SW 1271 (cell line): ENCODE measurements at regions not wholly inside any gene's neighbourhood (a gene's known extent, or its start where the extent isn't known, plus 50 kb on each side); places are given as distances from the start of the nearest gene placed in this dataset.
A peak's percentile ranks its signal among the peaks of the same experiment; 100 is the strongest.
"Not testable (repeated sequence)": the region's sequence is repeated elsewhere in the genome, so short reads cannot be mapped to it uniquely, and the experiment has no call there.

Experiments
- DNase-seq, 2 experiments: peaks; one replicate each; lab custom pipeline; 2025; lab: John Stamatoyannopoulos, UW

DNA sequence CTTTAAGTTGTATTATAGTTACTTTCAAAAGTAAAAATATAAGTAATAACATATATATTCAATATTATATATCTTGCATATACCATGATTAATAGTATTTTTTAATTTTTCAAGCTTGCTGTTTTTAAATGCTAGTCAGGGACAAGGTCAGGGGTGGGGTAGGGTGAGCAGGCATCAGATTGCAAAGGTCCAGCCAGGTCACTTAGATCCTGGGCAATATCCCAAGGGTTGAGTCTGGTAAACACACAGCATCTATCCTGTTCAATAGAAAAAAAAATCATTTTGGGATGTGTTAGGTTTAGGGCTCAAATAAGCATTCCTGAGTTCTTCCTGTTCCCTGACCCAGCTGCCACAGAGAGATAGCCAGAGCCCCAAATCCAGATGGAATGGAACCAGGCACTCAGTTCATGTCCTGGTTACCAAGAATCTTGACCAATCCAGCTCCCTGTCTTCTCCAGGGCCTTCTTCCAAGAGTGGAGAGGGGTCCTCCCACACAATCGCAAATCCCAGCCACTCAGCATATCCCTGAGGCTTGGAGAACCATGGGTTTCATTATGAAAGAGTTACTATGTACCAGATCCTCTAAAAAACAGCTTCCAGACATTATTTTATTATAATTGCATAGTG, 134.9 kb upstream of the TOP1 start:
- no peak for DNase-seq

DNA sequence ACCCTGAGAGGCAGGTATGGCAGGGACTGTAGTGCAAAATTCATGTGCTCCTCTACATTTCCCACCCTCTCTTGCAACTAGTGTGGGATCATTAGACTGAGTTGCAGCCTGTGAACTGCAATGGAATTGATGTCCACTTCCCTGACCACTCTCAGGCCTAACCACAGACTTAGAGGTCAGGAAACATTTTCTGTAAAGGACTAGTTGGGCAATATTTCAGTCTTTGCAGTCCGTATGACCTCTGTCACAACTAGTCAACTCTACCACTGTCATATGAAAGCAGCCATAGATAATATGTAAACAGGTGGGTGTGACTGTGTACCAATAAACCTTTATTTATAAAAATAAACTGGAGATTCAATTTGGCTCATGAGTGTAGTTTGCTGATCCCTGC, 134.4 kb upstream of the TOP1 start:
- DNase-seq, result no peak

- DNase-seq, result no peak
Measured at GRCh38 chr20:40895182-40895581, 133.4 kb upstream of the TOP1 start.

GRCh38 chr20:40896814-40897700, 131.6 kb upstream of the TOP1 start:
- DNase-seq, result no peak

- DNase-seq, result no peak
Measured at GRCh38 chr20:40899344-40899743, 129.3 kb upstream of the TOP1 start.

- DNase-seq, result no peak
Measured at GRCh38 chr20:40900666-40901215, 127.9 kb upstream of the TOP1 start.

DNA sequence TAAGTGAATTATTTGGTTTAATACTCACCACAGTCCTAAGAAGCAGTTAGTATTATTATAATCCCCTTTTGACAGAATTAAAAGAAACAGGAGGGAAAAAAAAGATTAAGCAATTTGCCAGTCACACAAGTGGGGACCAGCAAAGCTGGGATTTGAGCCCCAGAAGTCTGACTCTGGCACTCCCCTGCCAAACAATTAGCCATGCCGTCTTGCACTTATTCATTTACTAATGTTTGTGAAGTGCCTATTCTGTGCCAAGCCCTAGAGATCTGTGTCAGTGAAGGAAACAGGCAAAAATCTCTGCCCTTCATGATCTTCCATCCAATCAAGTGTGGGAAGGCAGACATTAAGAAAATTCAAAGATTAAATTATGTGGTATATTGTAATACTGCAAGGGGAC, 126.0 kb upstream of the TOP1 start:
- no peak for DNase-seq

- no peak for DNase-seq
Measured at GRCh38 chr20:40908309-40908708, 120.3 kb upstream of the TOP1 start.

GRCh38 chr20:40909489-40909888, 119.1 kb upstream of the TOP1 start:
- DNase-seq, result not testable (repeated sequence)

- DNase-seq, result not testable (repeated sequence)
Measured at GRCh38 chr20:40910436-40910835, 118.2 kb upstream of the TOP1 start.

DNA sequence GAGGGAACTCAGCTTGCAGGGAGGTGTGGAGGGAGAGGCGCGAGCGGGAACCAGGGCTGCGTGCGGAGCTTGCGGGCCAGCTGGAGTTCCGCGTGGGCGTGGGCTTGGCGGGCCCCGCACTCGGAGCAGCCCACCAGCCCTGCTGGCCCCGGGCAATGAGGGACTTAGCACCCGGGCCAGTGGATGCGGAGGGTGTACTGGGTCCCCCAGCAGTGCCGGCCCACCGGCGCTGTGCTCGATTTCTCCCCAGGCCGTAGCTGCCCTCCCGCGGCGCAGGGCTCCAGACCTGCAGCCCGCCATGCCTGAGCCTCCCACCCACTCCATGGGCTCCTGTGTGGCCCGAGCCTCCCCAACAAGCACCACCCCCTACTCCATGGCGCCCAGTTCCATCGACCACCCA, 117.5 kb upstream of the TOP1 start:
- DNase-seq, result not testable (repeated sequence)

- DNase-seq, result no peak
Measured at GRCh38 chr20:40913224-40914185, 115.1 kb upstream of the TOP1 start.

DNA sequence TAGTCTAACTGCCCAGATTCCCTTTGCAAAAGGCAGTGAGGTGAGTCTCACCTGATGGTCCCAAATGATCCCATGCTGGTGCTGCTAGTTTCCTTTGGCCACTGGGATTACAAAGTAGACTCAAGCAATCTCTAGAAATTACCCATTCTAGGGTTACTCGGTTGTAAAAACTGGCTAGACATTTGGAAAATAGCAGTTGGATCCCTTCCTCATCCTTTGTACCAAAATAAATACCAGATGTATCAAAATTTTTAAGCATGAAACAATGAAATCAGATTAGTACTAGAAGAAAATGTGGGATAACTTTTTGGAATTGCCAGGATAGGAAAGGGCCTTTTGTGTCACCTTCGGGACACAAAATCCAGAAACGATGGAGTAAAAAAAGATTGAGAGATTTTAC, 112.9 kb upstream of the TOP1 start:
- no peak for DNase-seq

GRCh38 chr20:40916276-40916675, 112.3 kb upstream of the TOP1 start:
- no peak for DNase-seq

DNA sequence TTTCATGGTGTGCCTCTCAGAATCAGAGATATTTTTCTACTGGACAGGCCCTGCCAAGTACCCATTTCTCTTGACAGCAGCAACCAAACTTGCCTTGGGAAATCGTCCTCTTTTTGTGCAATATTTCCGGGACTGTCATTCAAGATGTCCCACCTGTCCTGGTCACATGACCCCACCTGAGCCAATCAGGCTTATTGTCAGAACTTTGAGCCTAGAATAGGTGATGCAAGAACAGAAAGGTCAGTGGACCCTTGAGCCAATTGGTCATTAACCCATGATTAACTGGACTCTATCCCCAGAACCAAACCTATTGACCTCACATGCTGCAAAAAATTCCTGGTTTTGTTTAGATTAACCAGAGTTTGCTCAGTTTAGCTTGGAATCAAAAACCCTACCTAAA, 108.3 kb upstream of the TOP1 start:
- no peak for DNase-seq

GRCh38 chr20:40922865-40923264, 105.8 kb upstream of the TOP1 start:
- DNase-seq, result no peak

GRCh38 chr20:40925829-40926510, 102.7 kb upstream of the TOP1 start:
- DNase-seq, result no peak

DNA sequence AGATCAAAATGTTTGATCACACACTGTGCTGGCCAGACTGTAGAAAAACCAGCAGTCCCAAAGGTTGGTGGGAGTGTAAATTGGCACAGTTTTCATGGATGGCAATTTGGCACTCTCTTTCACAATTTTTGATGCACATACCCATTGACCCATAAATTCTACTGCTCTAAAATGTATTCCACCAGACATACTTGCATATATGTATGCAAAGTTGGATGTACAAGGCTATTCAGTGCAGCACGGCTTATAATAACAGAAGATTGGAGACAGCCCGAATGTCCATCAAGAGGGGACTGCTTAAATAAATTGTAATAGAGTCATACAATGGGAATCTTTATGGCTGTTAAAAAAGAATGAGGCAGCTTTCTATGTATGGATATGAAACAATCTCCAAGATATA, 101.7 kb upstream of the TOP1 start:
- no peak for DNase-seq

DNA sequence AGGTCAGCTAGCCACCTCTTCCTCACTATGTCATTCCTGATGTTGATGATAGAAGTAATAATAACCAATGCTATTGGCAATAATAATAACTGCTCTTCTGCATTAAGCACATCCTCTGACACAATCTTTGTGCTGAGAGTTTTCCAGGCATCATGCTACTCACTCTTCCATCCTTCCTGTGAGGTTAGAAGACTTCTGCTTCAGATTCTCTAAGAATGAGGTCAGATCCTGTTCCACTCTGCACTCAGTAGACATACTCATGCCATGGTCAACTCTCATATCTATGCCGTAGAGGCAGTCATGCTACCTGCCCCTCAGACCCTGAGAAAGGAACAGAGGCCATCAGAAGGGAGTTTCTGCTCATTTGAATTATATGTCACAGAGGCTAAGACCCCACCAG, 98.1 kb upstream of the TOP1 start:
- peak; percentile 19 to 25 for DNase-seq

DNA sequence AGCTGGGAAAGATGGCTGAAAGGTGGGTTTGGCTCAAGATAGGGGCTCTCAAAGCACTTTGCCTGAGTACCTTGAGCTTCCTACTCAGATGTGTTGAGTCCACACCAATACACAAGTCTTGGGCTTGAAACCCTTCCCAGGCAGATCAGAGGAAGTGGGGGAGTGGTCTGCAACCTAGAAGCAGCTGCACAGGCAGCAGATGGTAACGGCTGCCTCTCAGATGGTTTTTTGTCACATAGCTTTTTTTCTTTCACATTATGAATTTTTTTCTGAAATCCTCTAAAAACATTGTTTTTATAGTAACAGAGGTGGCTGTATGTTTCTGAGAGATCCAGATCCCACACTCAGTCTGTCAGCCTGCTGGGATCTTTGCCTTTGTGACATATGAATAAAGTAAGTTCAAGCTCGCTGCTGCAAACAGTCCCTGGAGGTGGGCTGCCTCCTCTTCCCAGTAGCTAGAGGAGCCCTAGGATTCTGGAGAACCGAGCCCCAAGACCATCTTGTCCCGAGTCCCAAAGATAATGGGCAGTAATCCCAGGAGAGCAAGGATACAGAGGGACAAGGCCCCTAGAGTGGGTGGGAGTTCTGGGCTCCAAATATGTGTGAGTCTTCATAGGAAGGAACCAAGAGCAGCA, 97.1 kb upstream of the TOP1 start:
- no peak for DNase-seq

DNA sequence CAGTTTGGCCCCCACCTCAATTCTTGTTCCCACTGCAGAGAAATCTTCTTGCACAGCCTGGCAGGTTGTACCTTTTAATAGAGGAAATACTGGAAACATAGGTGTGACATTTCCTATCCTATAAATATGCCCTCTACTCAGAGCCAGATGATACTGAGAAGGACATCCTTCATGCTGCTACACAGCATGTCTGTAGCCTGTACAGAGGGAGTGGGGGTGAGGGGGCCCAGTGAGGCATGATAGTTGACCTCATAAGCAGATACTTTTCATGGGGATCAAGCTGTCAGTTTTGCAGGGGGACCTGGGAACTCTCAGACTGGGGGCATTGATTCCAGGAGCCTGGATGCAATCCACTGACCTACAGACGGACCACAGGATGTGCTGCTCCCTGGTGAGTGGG, 96.2 kb upstream of the TOP1 start:
- no peak for DNase-seq
